ENCODE measurements at regions not wholly inside any gene's neighbourhood (a gene's known extent, or its start where the extent isn't known, plus 50 kb on each side); places are given as distances from the start of the nearest gene placed in this dataset.

GRCh38 chr2:12177455-12178288 lies 431.2 kb downstream of the LPIN1 start:
- H3K4me1 ChIP-seq, result peaks cover 14% of the 10 kb centered on the region
- H3K36me3 ChIP-seq (ENCODE audit: low read depth, missing control alignments), result no peaks in the 10 kb centered on the region
- TF ChIP-seq CTCF (IDR thresholded peaks at IDR 0.05) (no peak), POLR2A (IDR thresholded peaks at IDR 0.05) (no peak)
- H3K27me3 ChIP-seq, result no peaks in the 10 kb centered on the region
- H3K9me3 ChIP-seq, result no peaks in the 10 kb centered on the region
- DNase-seq, result peak; percentile 59
- WGBS, 2 donors, result 39 to 52% methylated on average over 4 of the region's 4 CpGs
- intact Hi-C loops (cut with DNase I; ENCODE audit: low total_unique reads), result no loop called here
- no peak overlapping the region for H3K27ac ChIP-seq
- H3K4me3 ChIP-seq, result no peak overlapping the region

- Histone ChIP-seq H3K4me3 (no peak overlapping the region), H3K27me3 (no peaks in the 10 kb centered on the region), H3K9me3 (no peaks in the 10 kb centered on the region), H3K27ac (no peak overlapping the region), H3K36me3 (ENCODE audit: low read depth, missing control alignments) (no peaks in the 10 kb centered on the region), H3K4me1 (peaks cover 14% of the 10 kb centered on the region)
- WGBS, 2 donors, result 94 to 98% methylated on average over 5 to 6 of the region's 6 CpGs
- no peak for DNase-seq
- intact Hi-C loops (cut with DNase I; ENCODE audit: low total_unique reads), result no loop called here
- TF ChIP-seq POLR2A (IDR thresholded peaks at IDR 0.05) (no peak), CTCF (IDR thresholded peaks at IDR 0.05) (no peak)
These were observed 432.1 kb downstream of the LPIN1 start for GRCh38 chr2:12178289-12179080.

GRCh38 chr2:12180031-12180430 lies 433.6 kb downstream of the LPIN1 start:
- DNase-seq, result no peak

GRCh38 chr2:12183032-12183645 lies 436.7 kb downstream of the LPIN1 start:
- Histone ChIP-seq H3K27me3 (no peaks in the 10 kb centered on the region), H3K4me1 (no peaks in the 10 kb centered on the region), H3K27ac (no peak overlapping the region), H3K36me3 (ENCODE audit: low read depth, missing control alignments) (no peaks in the 10 kb centered on the region), H3K9me3 (no peaks in the 10 kb centered on the region), H3K4me3 (no peak overlapping the region)
- 82 to 88% methylated on average over 3 of the region's 3 CpGs for WGBS, 2 donors
- no peak for DNase-seq
- intact Hi-C loops (cut with DNase I; ENCODE audit: low total_unique reads), result no loop called here
- no peak for TF ChIP-seq POLR2A (IDR thresholded peaks at IDR 0.05)
- no peak for TF ChIP-seq CTCF (IDR thresholded peaks at IDR 0.05)

More at GRCh38 chr2:12180031-12180430, 433.6 kb downstream of the LPIN1 start:
- no peaks in the 10 kb centered on the region for H3K9me3 ChIP-seq
- intact Hi-C loops (cut with DNase I; ENCODE audit: low total_unique reads), result no loop called here
- WGBS, 2 donors, result 71 to 73% methylated on average over 2 of the region's 2 CpGs
- no peaks in the 10 kb centered on the region for H3K27me3 ChIP-seq
- TF ChIP-seq POLR2A (IDR thresholded peaks at IDR 0.05) (no peak), CTCF (IDR thresholded peaks at IDR 0.05) (no peak)
- no peak overlapping the region for H3K27ac ChIP-seq
- no peaks in the 10 kb centered on the region for H3K36me3 ChIP-seq (ENCODE audit: low read depth, missing control alignments)
- H3K4me3 ChIP-seq, result no peak overlapping the region
- H3K4me1 ChIP-seq, result peaks cover 14% of the 10 kb centered on the region
